ENCODE measurements at regions not wholly inside any gene's neighbourhood (a gene's known extent, or its start where the extent isn't known, plus 50 kb on each side); places are given as distances from the start of the nearest gene placed in this dataset.

DNA sequence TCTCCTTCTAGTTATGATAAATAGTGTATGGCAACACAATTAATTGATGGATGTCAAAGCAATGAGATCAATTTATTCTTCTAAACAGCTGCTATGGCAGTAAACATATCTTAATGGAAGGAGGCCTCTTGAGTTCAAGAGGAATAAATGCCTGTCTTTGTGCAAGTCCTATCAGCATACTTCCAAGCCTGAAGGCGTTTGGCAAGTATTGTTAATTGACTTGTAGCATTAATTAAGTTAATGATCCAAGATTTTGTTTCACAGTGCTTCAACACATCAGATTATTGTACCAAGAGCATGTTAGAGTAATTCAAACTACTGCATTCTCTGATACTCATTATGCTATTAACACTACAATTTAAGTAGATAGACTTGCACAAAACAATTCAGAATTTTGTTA, 144.8 kb downstream of the FAT4 start:
- POLR2A ChIA-PET = no interaction called here
- peaks cover 3% of the 10 kb centered on the region for H3K9me3 Mint-ChIP-seq
- ATAC-seq (no peak), DNase-seq (no peak)
- H3K4me1 Mint-ChIP-seq (ENCODE audit: low read depth) = no peaks in the 10 kb centered on the region
- H3K36me3 Mint-ChIP-seq (ENCODE audit: low read depth) = no peaks in the 10 kb centered on the region
- intact Hi-C loops (cut with micrococcal nuclease) = no loop called here
- TF ChIP-seq, protein P1, sequence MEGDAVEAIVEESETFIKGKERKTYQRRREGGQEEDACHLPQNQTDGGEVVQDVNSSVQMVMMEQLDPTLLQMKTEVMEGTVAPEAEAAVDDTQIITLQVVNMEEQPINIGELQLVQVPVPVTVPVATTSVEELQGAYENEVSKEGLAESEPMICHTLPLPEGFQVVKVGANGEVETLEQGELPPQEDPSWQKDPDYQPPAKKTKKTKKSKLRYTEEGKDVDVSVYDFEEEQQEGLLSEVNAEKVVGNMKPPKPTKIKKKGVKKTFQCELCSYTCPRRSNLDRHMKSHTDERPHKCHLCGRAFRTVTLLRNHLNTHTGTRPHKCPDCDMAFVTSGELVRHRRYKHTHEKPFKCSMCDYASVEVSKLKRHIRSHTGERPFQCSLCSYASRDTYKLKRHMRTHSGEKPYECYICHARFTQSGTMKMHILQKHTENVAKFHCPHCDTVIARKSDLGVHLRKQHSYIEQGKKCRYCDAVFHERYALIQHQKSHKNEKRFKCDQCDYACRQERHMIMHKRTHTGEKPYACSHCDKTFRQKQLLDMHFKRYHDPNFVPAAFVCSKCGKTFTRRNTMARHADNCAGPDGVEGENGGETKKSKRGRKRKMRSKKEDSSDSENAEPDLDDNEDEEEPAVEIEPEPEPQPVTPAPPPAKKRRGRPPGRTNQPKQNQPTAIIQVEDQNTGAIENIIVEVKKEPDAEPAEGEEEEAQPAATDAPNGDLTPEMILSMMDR (IDR thresholded peaks at IDR 0.05) = no peak
- no peak overlapping the region for H3K4me3 Mint-ChIP-seq
- no peak overlapping the region for H3K27ac Mint-ChIP-seq
- no peaks in the 10 kb centered on the region for H3K27me3 Mint-ChIP-seq
- CTCF ChIA-PET = no interaction called here

DNA sequence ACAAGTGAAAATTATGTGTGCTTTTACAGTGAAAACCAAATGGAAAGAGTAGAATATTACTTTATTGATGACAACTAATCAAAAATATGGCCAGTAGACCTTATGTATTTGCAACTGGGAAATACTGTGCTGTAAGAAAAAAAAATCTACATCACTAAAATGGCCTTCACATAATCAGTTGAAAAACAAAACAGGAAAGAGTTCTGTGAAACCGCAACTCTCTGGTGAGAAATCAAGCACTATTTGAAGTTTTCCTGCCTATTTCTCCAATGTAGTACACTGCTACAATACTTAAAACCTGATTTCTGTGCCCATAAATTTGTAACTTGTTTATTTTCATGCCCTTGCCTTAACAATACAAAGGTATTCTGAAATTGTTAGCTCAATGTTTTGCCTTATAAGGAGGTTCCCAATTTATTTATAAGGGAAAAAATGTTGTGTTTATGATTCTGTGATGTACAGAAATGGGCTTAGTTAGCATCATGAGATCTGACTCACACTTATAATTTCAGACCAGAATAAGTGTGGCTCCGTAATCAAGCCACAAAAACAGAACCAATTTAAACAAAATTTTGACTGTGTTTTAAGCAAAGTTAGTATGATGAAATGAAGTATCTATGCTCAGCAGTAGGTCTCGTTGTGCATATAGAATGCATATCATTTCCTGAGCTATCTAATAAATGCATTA, 147.1 kb downstream of the FAT4 start:
- intact Hi-C loops (cut with micrococcal nuclease) = no loop called here
- H3K4me3 Mint-ChIP-seq = no peak overlapping the region
- no peak for DNase-seq
- H3K36me3 Mint-ChIP-seq (ENCODE audit: low read depth) = no peaks in the 10 kb centered on the region
- H3K27me3 Mint-ChIP-seq = no peaks in the 10 kb centered on the region
- H3K9me3 Mint-ChIP-seq = peaks cover 3% of the 10 kb centered on the region
- no peak overlapping the region for H3K27ac Mint-ChIP-seq
- CTCF ChIA-PET = no interaction called here
- POLR2A ChIA-PET = no interaction called here
- TF ChIP-seq, protein P1 (IDR thresholded peaks at IDR 0.05) = no peak
- H3K4me1 Mint-ChIP-seq (ENCODE audit: low read depth) = no peaks in the 10 kb centered on the region
- no peak for ATAC-seq

DNA sequence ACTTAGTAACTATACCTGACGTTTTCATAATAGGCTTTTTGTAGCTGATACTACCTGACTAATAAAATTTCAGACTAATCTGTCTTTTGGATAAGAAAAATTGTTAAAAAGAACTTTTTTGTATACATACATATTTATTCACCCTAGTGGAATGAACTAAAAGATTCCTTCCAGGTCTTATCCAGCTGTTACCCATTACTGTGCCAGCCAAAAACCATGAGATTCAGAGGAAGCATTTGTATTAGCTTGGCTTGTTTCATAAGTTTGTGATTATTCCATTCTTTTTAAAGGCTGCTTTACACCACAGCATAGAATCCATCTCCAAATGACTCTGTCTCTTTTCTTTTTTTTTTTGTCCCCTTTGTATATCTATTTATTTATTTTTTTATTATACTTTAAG, 149.4 kb downstream of the FAT4 start:
- DNase-seq (no peak), ATAC-seq (no peak)
- no peak overlapping the region for H3K27ac Mint-ChIP-seq
- H3K4me1 Mint-ChIP-seq (ENCODE audit: low read depth) = no peaks in the 10 kb centered on the region
- H3K27me3 Mint-ChIP-seq = no peaks in the 10 kb centered on the region
- no peaks in the 10 kb centered on the region for H3K36me3 Mint-ChIP-seq (ENCODE audit: low read depth)
- intact Hi-C loops (cut with micrococcal nuclease) = no loop called here
- TF ChIP-seq, protein P1 (IDR thresholded peaks at IDR 0.05) = no peak
- peaks cover 3% of the 10 kb centered on the region for H3K9me3 Mint-ChIP-seq
- ChIA-PET POLR2A (no interaction called here), CTCF (no interaction called here)
- no peak overlapping the region for H3K4me3 Mint-ChIP-seq

DNA sequence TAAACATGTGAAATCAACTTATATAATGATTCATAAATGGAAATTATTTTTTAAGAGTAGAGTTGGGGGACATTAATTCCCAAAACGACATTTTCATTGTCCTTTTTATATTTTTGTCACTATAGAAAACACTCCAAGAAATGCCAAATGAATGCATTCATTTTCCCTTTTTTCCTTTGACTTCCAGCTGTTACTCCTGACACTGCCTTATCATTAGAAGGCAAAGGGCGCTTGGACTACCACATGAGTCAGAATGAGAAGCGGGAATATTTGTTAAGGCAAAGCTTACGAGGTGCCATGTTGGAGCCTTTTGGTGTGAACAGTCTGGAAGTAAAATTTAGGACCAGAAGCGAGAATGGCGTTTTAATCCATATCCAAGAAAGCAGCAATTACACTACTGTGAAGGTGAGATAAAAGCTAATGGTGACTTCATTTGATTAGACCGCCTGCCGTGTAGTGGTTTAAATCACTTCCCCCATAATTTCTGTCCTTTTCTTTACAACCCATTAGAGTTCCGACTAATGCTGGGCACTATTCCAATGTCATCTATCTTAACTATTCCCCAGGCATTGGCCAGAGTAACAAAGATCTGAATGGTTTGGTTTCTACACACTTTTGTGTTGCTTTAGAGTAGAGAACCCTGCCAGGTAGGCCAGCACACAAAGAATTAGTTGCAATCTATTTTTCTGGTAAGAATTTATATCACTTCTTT, 166.7 kb downstream of the FAT4 start:
- POLR2A ChIA-PET = no interaction called here

DNA sequence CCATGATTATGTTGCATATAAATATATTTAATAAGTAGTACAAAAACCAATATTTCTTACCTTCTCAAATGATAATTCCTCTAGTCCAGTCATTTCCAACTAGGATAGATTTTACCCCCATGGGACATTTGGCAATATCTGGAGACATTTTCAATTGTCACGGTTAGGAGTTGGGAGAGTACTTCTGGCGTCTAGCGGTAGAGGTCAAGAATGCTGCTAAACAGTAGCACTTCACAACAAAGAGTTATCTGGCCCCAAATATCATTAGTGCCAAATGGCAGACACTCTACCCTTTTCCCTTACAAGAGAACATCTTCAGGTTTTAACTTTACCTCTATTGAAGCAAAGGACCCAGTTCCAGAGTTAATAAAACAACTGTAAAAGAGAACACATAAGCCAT, 168.1 kb downstream of the FAT4 start:
- ChIA-PET POLR2A (no interaction called here), CTCF (no interaction called here)
- DNase-seq (no peak), ATAC-seq (no peak)
- TF ChIP-seq, protein P1 (IDR thresholded peaks at IDR 0.05) = no peak
- Mint-ChIP-seq H3K4me3 (no peak overlapping the region), H3K36me3 (ENCODE audit: low read depth) (no peaks in the 10 kb centered on the region), H3K27me3 (no peaks in the 10 kb centered on the region), H3K9me3 (peaks cover 1% of the 10 kb centered on the region), H3K4me1 (ENCODE audit: low read depth) (no peaks in the 10 kb centered on the region), H3K27ac (no peak overlapping the region)
- intact Hi-C loops (cut with micrococcal nuclease) = no loop called here

More for the DNA sequence above, 166.7 kb downstream of the FAT4 start:
- Mint-ChIP-seq H3K9me3 (peaks cover 1% of the 10 kb centered on the region), H3K4me1 (ENCODE audit: low read depth) (no peaks in the 10 kb centered on the region), H3K27me3 (no peaks in the 10 kb centered on the region), H3K36me3 (ENCODE audit: low read depth) (no peaks in the 10 kb centered on the region), H3K4me3 (no peak overlapping the region), H3K27ac (no peak overlapping the region)
- intact Hi-C loops (cut with micrococcal nuclease) = no loop called here
- ATAC-seq = no peak
- CTCF ChIA-PET = no interaction called here
- DNase-seq = no peak
- TF ChIP-seq, protein P1 (IDR thresholded peaks at IDR 0.05) = no peak
